ENCODE measurements at regions not wholly inside any gene's neighbourhood (a gene's known extent, or its start where the extent isn't known, plus 50 kb on each side); places are given as distances from the start of the nearest gene placed in this dataset.

GRCh38 chr3:78406396-78406795, 1361.4 kb downstream of the ROBO1 start:
- no peak for TF ChIP-seq POLR2A (IDR thresholded peaks at IDR 0.05)
- no peak for TF ChIP-seq CTCF (IDR thresholded peaks at IDR 0.05)

Measured in testis (tissue), 2 donors.